ENCODE measurements at regions not wholly inside any gene's neighbourhood (a gene's known extent, or its start where the extent isn't known, plus 50 kb on each side); places are given as distances from the start of the nearest gene placed in this dataset.

GRCh38 chr6:93829009-93829408, 409.6 kb upstream of the EPHA7 start:
- Histone ChIP-seq H3K36me3 (replicated peaks; ENCODE audit: insufficient read depth, low read depth) (no peaks in the 10 kb centered on the region), H3K9me3 (ENCODE audit: low read depth) (no peaks in the 10 kb centered on the region), H3K9me2 (replicated peaks; ENCODE audit: insufficient read depth) (no peaks in the 10 kb centered on the region), H4K20me1 (ENCODE audit: insufficient read depth, poor library complexity, severe bottlenecking) (no peaks in the 10 kb centered on the region), H3K4me2 (no peak overlapping the region), H2AFZ (no peak overlapping the region), H3K27me3 (peaks cover 5% of the 10 kb centered on the region), H3K27ac (no peak overlapping the region), H3K4me3 (no peak overlapping the region), H3K79me2 (no peaks in the 10 kb centered on the region), H3K4me1 (ENCODE audit: insufficient read depth) (no peaks in the 10 kb centered on the region)
- no peak for TF ChIP-seq EZH2phosphoT487 (IDR thresholded peaks at IDR 0.05; ENCODE audit: low read depth, severe bottlenecking, unreplicated experiment)
- TF ChIP-seq CTCF (IDR thresholded peaks at IDR 0.05; ENCODE audit: poor library complexity): no peak
- no peak for TF ChIP-seq EZH2 (IDR thresholded peaks at IDR 0.05; ENCODE audit: borderline replicate concordance)
- WGBS (ENCODE audit: low lambda C conversion rate, missing lambda C conversion rate): 96% methylated on average over 1 of the region's 1 CpG
- no peak for DNase-seq (ENCODE audit: low spot score)

GRCh38 chr6:93828553-93828952, 409.2 kb upstream of the EPHA7 start:
- Histone ChIP-seq H3K27me3 (peaks cover 4% of the 10 kb centered on the region), H3K9me3 (ENCODE audit: low read depth) (no peaks in the 10 kb centered on the region), H3K9me2 (replicated peaks; ENCODE audit: insufficient read depth) (no peaks in the 10 kb centered on the region), H3K4me1 (ENCODE audit: insufficient read depth) (no peaks in the 10 kb centered on the region), H4K20me1 (ENCODE audit: insufficient read depth, poor library complexity, severe bottlenecking) (no peaks in the 10 kb centered on the region), H3K4me2 (no peak overlapping the region), H3K36me3 (replicated peaks; ENCODE audit: insufficient read depth, low read depth) (no peaks in the 10 kb centered on the region), H3K4me3 (no peak overlapping the region), H3K79me2 (no peaks in the 10 kb centered on the region), H3K27ac (no peak overlapping the region), H2AFZ (no peak overlapping the region)
- DNase-seq (ENCODE audit: low spot score): no peak
- TF ChIP-seq CTCF (IDR thresholded peaks at IDR 0.05; ENCODE audit: poor library complexity) (no peak), EZH2 (IDR thresholded peaks at IDR 0.05; ENCODE audit: borderline replicate concordance) (no peak), EZH2phosphoT487 (IDR thresholded peaks at IDR 0.05; ENCODE audit: low read depth, severe bottlenecking, unreplicated experiment) (no peak)
- WGBS (ENCODE audit: low lambda C conversion rate, missing lambda C conversion rate): 91% methylated on average over 2 of the region's 2 CpGs

GRCh38 chr6:93827728-93828127, 408.4 kb upstream of the EPHA7 start:
- H3K27ac ChIP-seq: no peak overlapping the region
- H3K36me3 ChIP-seq (replicated peaks; ENCODE audit: insufficient read depth, low read depth): no peaks in the 10 kb centered on the region
- no peaks in the 10 kb centered on the region for H4K20me1 ChIP-seq (ENCODE audit: insufficient read depth, poor library complexity, severe bottlenecking)
- no peak for TF ChIP-seq EZH2phosphoT487 (IDR thresholded peaks at IDR 0.05; ENCODE audit: low read depth, severe bottlenecking, unreplicated experiment)
- TF ChIP-seq EZH2 (IDR thresholded peaks at IDR 0.05; ENCODE audit: borderline replicate concordance): no peak
- TF ChIP-seq CTCF (IDR thresholded peaks at IDR 0.05; ENCODE audit: poor library complexity): no peak
- no peaks in the 10 kb centered on the region for H3K9me3 ChIP-seq (ENCODE audit: low read depth)
- DNase-seq (ENCODE audit: low spot score): no peak
- no peaks in the 10 kb centered on the region for H3K79me2 ChIP-seq
- no peaks in the 10 kb centered on the region for H3K27me3 ChIP-seq
- no peak overlapping the region for H2AFZ ChIP-seq
- no peaks in the 10 kb centered on the region for H3K9me2 ChIP-seq (replicated peaks; ENCODE audit: insufficient read depth)
- H3K4me1 ChIP-seq (ENCODE audit: insufficient read depth): no peaks in the 10 kb centered on the region
- no peak overlapping the region for H3K4me2 ChIP-seq
- no peak overlapping the region for H3K4me3 ChIP-seq
- whole genome bisulfite sequencing (ENCODE audit: low lambda C conversion rate, missing lambda C conversion rate): 90% methylated on average over 1 of the region's 1 CpG

- H3K36me3 ChIP-seq (replicated peaks; ENCODE audit: insufficient read depth, low read depth): no peaks in the 10 kb centered on the region
- H4K20me1 ChIP-seq (ENCODE audit: insufficient read depth, poor library complexity, severe bottlenecking): no peaks in the 10 kb centered on the region
- H3K4me1 ChIP-seq (ENCODE audit: insufficient read depth): no peaks in the 10 kb centered on the region
- no peak for DNase-seq (ENCODE audit: low spot score)
- no peaks in the 10 kb centered on the region for H3K9me2 ChIP-seq (replicated peaks; ENCODE audit: insufficient read depth)
- H2AFZ ChIP-seq: no peak overlapping the region
- no peaks in the 10 kb centered on the region for H3K9me3 ChIP-seq (ENCODE audit: low read depth)
- H3K27me3 ChIP-seq: no peaks in the 10 kb centered on the region
- no peak overlapping the region for H3K27ac ChIP-seq
- no peak overlapping the region for H3K4me3 ChIP-seq
- no peak overlapping the region for H3K4me2 ChIP-seq
- no peak for TF ChIP-seq CTCF (IDR thresholded peaks at IDR 0.05; ENCODE audit: poor library complexity)
- TF ChIP-seq EZH2phosphoT487 (IDR thresholded peaks at IDR 0.05; ENCODE audit: low read depth, severe bottlenecking, unreplicated experiment): no peak
- TF ChIP-seq EZH2 (IDR thresholded peaks at IDR 0.05; ENCODE audit: borderline replicate concordance): no peak
- no peaks in the 10 kb centered on the region for H3K79me2 ChIP-seq
Measured at GRCh38 chr6:93825950-93826349, 406.6 kb upstream of the EPHA7 start.
